ENCODE measurements at regions not wholly inside any gene's neighbourhood (a gene's known extent, or its start where the extent isn't known, plus 50 kb on each side); places are given as distances from the start of the nearest gene placed in this dataset.

GRCh38 chr18:14026199-14026598 lies 106.0 kb downstream of the ZNF519 start:
- TF ChIP-seq EZH2 (IDR thresholded peaks at IDR 0.05; ENCODE audit: low read length, unreplicated experiment) (no peak), EZH2phosphoT487 (IDR thresholded peaks at IDR 0.05; ENCODE audit: borderline replicate concordance, low read length) (no peak)
- TF ChIP-seq, protein P1, sequence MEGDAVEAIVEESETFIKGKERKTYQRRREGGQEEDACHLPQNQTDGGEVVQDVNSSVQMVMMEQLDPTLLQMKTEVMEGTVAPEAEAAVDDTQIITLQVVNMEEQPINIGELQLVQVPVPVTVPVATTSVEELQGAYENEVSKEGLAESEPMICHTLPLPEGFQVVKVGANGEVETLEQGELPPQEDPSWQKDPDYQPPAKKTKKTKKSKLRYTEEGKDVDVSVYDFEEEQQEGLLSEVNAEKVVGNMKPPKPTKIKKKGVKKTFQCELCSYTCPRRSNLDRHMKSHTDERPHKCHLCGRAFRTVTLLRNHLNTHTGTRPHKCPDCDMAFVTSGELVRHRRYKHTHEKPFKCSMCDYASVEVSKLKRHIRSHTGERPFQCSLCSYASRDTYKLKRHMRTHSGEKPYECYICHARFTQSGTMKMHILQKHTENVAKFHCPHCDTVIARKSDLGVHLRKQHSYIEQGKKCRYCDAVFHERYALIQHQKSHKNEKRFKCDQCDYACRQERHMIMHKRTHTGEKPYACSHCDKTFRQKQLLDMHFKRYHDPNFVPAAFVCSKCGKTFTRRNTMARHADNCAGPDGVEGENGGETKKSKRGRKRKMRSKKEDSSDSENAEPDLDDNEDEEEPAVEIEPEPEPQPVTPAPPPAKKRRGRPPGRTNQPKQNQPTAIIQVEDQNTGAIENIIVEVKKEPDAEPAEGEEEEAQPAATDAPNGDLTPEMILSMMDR (conservative IDR thresholded peaks at IDR 0.05; ENCODE audit: low read depth, low read length): no peak
